ENCODE measurements at regions not wholly inside any gene's neighbourhood (a gene's known extent, or its start where the extent isn't known, plus 50 kb on each side); places are given as distances from the start of the nearest gene placed in this dataset.
"Not testable (repeated sequence)": the region's sequence is repeated elsewhere in the genome, so short reads cannot be mapped to it uniquely, and the experiment has no call there.

DNA sequence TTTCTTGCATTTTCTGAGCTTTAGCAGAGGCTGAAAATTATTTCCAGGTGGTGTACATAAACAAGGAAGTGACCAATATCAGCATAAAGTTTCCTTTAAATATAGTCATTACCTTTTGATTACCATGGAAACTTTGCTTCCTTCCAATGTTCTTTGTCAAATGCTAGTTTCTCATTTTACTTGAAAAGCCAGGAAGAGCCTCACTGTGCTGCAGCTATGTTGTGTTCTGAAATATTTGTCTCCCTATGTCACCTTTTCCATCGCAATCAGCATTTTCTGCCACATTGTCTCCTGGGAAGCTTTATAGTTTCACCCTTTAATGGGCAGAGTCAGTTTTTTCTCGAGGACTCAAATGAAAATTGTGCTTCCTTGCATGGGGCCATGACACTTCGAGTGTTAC is 496.0 kb downstream of the CDH8 start:
- H3K4me3 Mint-ChIP-seq = no peak overlapping the region
- no peak overlapping the region for H3K27ac Mint-ChIP-seq
- no peaks in the 10 kb centered on the region for H3K4me1 Mint-ChIP-seq (ENCODE audit: low read depth)
- H3K27me3 Mint-ChIP-seq (ENCODE audit: low read depth) = no peaks in the 10 kb centered on the region
- H3K9me3 Mint-ChIP-seq = peaks cover 22% of the 10 kb centered on the region
- no peaks in the 10 kb centered on the region for H3K36me3 Mint-ChIP-seq (ENCODE audit: low read depth)

DNA sequence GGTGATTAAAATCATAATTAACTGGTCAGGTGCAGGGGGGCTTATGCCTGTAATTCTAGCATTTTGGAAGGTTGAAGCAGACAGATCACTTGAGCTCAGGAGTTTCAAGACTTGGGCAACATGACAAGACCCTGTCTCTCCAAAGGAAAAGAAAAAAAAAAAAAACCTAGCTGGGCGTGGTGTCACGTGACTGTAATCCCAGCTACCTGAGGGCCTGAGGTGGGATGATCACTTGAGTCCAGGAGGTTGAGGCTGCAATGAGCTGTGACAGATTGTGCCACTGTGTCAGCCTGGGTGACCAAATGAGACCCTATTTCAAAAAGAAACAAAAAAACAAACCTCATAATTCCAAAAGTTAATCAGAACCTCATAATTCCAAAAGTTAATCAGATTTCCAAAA is 505.5 kb downstream of the CDH8 start:
- Mint-ChIP-seq H3K4me3 (no peak overlapping the region), H3K36me3 (ENCODE audit: low read depth) (no peaks in the 10 kb centered on the region), H3K27me3 (ENCODE audit: low read depth) (no peaks in the 10 kb centered on the region), H3K9me3 (peaks cover 37% of the 10 kb centered on the region), H3K4me1 (ENCODE audit: low read depth) (no peaks in the 10 kb centered on the region), H3K27ac (no peak overlapping the region)

DNA sequence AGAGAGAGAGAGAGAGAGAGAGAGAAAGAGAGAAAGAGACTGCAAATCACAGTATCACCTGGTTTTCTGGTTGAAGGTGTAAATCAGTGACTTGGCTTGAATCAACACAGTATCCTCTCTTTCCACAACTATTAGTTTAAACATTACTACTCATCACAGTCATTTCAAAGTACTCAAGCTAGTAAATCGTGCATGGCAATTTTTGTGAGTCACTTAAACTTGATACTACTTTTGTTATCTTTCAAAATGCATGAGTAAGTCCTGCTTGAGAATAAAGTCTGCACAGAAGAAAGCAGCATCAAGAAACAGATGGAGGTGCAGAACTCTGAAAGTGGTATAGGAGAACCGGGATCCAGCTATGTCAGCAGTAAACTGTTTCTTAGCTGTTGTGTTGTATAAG is 535.4 kb downstream of the CDH8 start:
- H3K36me3 Mint-ChIP-seq (ENCODE audit: low read depth) = no peaks in the 10 kb centered on the region
- H3K4me3 Mint-ChIP-seq = no peak overlapping the region
- H3K27ac Mint-ChIP-seq = no peak overlapping the region
- H3K4me1 Mint-ChIP-seq (ENCODE audit: low read depth) = no peaks in the 10 kb centered on the region
- peaks cover 13% of the 10 kb centered on the region for H3K9me3 Mint-ChIP-seq
- no peaks in the 10 kb centered on the region for H3K27me3 Mint-ChIP-seq (ENCODE audit: low read depth)

DNA sequence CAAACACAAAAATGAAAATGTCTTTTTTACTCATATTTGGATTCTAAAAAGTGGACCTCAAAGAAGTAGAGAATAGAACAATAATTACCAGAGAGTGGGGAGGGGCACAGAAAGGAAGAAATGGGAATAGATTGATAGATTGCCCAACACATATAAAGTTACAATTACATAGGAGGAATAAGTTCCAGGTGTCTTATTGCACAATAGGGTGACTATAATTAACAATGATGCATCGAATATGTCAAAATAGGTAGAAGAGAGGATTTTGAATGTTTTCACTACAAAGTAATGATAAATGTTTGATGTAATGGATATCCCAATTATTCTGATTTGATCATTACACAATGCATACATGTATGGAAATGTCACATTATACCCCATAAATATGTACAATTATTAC is 556.0 kb downstream of the CDH8 start:
- Mint-ChIP-seq H3K9me3 (peaks cover 39% of the 10 kb centered on the region), H3K27me3 (ENCODE audit: low read depth) (no peaks in the 10 kb centered on the region), H3K4me1 (ENCODE audit: low read depth) (no peaks in the 10 kb centered on the region), H3K36me3 (ENCODE audit: low read depth) (no peaks in the 10 kb centered on the region), H3K4me3 (no peak overlapping the region), H3K27ac (no peak overlapping the region)

DNA sequence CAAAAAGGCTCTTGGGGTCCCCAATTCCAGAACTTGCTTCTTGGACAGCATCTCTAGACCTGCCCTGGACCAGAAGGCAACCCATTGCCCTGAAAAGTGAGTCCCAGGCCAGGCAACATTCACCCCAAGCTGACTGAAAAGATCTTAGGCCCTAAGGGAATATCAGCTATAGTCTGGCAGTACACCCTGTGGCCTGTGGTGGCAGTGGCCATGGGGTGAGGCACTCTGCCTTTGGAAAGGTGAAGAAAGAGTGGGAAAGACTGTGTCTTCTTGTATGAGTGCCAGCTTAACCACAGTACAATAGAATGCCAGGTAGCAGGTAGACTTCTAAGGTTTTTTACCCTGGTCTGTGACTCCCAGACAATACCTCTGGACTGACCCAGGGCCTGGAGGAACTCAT is 564.5 kb downstream of the CDH8 start:
- H3K4me1 Mint-ChIP-seq (ENCODE audit: low read depth) = no peaks in the 10 kb centered on the region
- H3K9me3 Mint-ChIP-seq = peaks cover 35% of the 10 kb centered on the region
- H3K36me3 Mint-ChIP-seq (ENCODE audit: low read depth) = no peaks in the 10 kb centered on the region

DNA sequence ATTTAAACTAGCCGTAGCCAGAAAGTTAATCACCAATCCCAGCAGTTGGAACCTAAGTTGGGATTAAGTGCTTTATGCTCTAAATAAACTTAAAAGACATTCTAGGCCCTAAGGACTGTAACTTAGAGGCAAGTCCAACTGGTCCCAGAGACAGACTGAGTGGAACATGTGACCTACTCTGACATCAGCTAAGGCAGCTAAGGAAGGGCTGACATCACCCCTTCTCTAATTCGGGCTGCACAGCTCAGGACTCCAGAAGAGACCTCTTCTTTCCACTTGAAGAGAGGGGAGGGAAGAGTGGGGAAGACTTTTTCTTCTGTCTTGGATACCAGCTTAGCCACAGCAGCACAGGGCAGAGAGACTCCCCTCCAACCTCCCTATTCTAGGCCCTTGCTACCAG is 565.2 kb downstream of the CDH8 start:
- Mint-ChIP-seq H3K4me3 (no peak overlapping the region), H3K27ac (no peak overlapping the region), H3K36me3 (ENCODE audit: low read depth) (no peaks in the 10 kb centered on the region), H3K9me3 (peaks cover 39% of the 10 kb centered on the region), H3K27me3 (ENCODE audit: low read depth) (no peaks in the 10 kb centered on the region), H3K4me1 (ENCODE audit: low read depth) (no peaks in the 10 kb centered on the region)

More for the DNA sequence above, 564.5 kb downstream of the CDH8 start:
- Mint-ChIP-seq H3K27ac (no peak overlapping the region), H3K27me3 (ENCODE audit: low read depth) (no peaks in the 10 kb centered on the region), H3K4me3 (no peak overlapping the region)

DNA sequence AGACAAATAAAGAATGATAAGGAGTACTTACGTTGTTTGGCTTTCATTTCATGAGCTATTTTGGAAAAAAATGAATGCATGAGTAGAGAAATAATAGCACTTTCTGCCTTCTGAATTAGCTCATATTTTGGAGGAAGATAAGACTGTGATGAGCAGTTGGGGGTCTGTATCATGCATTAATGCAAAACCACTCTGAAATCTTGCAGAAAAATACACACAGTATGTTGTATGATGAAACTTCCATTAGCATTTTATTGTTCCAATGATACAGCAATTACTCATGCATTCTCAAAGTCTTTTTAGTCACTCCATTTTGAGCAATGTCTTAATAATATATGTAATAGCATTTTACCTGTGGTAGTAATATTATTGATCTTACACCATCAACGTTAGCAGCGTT is 571.0 kb downstream of the CDH8 start:
- Mint-ChIP-seq H3K9me3 (peaks cover 41% of the 10 kb centered on the region), H3K4me3 (no peak overlapping the region), H3K4me1 (ENCODE audit: low read depth) (no peaks in the 10 kb centered on the region), H3K36me3 (ENCODE audit: low read depth) (no peaks in the 10 kb centered on the region), H3K27ac (no peak overlapping the region), H3K27me3 (ENCODE audit: low read depth) (no peaks in the 10 kb centered on the region)

DNA sequence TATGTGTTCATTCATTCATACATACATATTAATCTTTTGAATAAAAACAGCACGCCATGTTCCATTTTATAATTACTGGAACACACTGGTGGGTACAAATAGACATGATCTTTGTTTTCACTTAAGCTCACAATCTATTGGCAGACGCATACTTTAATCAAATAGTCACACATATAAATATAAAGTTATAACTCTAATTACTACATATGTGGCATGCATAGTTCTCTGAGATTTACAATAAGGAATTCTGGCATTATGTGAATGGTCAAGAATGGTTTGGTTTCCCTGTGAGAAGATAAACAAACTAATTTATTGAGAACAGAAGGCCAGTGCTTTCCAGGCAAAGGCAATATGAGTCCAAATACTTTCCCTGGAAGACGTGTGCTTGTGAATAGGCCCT is 576.2 kb downstream of the CDH8 start:
- H3K36me3 Mint-ChIP-seq (ENCODE audit: low read depth) = no peaks in the 10 kb centered on the region
- H3K27ac Mint-ChIP-seq = no peak overlapping the region
- no peaks in the 10 kb centered on the region for H3K27me3 Mint-ChIP-seq (ENCODE audit: low read depth)
- H3K4me3 Mint-ChIP-seq = no peak overlapping the region
- H3K9me3 Mint-ChIP-seq = peaks cover 28% of the 10 kb centered on the region
- no peaks in the 10 kb centered on the region for H3K4me1 Mint-ChIP-seq (ENCODE audit: low read depth)

DNA sequence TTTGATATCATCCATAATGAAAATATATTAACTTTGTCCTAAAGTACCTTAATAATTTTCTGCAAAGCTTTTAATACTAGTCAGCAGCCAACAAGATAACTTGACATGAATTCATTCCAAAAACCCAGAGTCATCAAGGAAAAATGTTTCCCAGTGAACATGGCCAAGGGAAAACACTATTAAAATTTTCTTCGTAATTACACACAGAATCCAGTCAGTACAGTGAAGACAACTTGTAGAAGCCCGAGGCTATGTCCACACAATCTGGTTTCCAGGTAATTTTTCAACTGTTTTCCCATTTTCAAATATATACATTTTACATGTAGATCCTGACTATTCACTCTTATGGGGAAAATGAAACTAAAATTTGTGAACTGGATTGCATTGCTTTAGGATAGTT is 600.9 kb downstream of the CDH8 start:
- H3K4me1 Mint-ChIP-seq (ENCODE audit: low read depth) = no peaks in the 10 kb centered on the region
- H3K9me3 Mint-ChIP-seq = peaks cover 31% of the 10 kb centered on the region
- no peaks in the 10 kb centered on the region for H3K27me3 Mint-ChIP-seq (ENCODE audit: low read depth)
- H3K4me3 Mint-ChIP-seq = no peak overlapping the region
- no peak overlapping the region for H3K27ac Mint-ChIP-seq
- no peaks in the 10 kb centered on the region for H3K36me3 Mint-ChIP-seq (ENCODE audit: low read depth)

DNA sequence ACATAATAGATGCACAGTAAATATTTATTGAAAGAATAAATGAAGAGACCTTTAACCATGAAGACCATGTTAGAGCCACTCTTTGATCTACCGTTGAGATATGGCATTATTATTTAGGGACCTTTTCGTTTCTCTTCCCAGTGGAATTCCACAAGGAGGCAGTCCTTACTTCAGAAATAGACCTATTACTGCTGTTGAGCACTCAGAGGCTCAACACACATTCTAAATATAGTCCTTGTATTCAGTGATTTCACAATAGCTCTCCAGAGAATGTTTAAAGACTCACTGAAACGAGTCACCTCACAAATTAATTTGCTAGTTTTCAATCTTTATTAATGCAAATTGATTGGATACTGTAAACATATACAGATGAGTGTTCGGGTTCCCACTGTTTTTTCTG is 603.8 kb downstream of the CDH8 start:
- H3K4me3 Mint-ChIP-seq = no peak overlapping the region
- H3K36me3 Mint-ChIP-seq (ENCODE audit: low read depth) = no peaks in the 10 kb centered on the region
- H3K27me3 Mint-ChIP-seq (ENCODE audit: low read depth) = no peaks in the 10 kb centered on the region
- peaks cover 25% of the 10 kb centered on the region for H3K9me3 Mint-ChIP-seq
- H3K27ac Mint-ChIP-seq = no peak overlapping the region
- H3K4me1 Mint-ChIP-seq (ENCODE audit: low read depth) = no peaks in the 10 kb centered on the region

DNA sequence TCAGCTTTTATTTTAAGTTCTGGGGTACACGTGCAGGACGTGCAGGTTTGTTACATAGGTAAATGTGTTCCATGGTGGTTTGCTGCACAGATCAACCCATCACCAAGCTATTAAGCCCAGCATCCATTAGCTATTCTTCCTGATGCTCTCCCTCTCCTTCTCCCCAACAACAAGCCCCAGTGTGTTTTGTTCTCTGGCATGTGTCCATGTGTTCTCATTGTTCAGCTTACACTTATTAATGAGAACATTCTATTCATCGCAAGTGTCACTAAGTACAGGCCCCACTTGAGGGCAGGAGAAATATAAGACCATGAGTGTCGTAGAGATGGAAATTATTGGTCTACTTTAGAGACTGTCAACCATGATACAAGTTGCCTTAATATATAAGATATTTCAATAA is 615.1 kb downstream of the CDH8 start:
- Mint-ChIP-seq H3K36me3 (ENCODE audit: low read depth) (no peaks in the 10 kb centered on the region), H3K27ac (no peak overlapping the region), H3K4me3 (no peak overlapping the region), H3K9me3 (peaks cover 6% of the 10 kb centered on the region), H3K4me1 (ENCODE audit: low read depth) (no peaks in the 10 kb centered on the region), H3K27me3 (ENCODE audit: low read depth) (no peaks in the 10 kb centered on the region)

DNA sequence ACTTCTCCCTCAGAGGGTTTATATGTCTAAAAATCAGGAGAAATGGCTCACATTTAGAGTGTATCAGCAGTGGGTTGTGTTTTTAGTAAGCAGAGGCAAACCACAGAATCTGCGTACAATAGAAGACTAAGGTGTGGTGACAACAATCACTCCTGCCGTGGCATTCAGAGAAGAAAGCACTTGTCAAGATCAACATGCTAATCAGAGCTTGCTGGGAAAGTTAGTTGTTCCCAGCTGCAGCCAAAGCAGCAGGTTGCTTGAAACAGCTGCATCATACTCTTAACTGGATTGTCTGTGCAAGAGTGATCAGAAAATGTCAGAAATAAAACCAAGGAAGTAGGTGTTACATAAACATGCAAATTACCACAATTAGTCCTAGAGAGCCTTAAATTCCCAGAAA is 616.4 kb downstream of the CDH8 start:
- Mint-ChIP-seq H3K27me3 (ENCODE audit: low read depth) (no peaks in the 10 kb centered on the region), H3K4me1 (ENCODE audit: low read depth) (no peaks in the 10 kb centered on the region), H3K9me3 (peaks cover 6% of the 10 kb centered on the region), H3K27ac (no peak overlapping the region), H3K36me3 (ENCODE audit: low read depth) (no peaks in the 10 kb centered on the region), H3K4me3 (no peak overlapping the region)

DNA sequence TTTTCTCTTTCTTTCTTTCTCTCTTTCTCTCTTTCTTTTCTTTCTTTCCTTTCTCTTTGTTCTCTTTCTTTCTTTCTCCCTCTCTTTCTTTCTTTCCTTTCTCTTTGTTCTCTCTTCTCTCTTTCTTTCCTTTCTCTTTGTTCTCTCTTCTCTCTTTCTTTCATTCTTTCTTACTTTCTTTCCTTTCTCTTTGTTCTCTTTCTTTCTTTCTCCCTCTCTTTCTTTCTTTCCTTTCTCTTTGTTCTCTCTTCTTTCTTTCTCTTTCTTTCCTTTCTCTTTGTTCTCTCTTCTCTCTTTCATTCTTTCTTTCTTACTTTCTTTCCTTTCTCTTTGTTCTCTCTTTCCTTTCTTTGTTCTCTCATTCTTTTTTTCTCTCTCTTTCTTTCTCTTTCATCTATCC is 617.4 kb downstream of the CDH8 start:
- H3K4me1 Mint-ChIP-seq (ENCODE audit: low read depth); H3K4me3 Mint-ChIP-seq; H3K9me3 Mint-ChIP-seq; H3K27ac Mint-ChIP-seq; H3K36me3 Mint-ChIP-seq (ENCODE audit: low read depth); H3K27me3 Mint-ChIP-seq (ENCODE audit: low read depth): not testable (repeated sequence)

DNA sequence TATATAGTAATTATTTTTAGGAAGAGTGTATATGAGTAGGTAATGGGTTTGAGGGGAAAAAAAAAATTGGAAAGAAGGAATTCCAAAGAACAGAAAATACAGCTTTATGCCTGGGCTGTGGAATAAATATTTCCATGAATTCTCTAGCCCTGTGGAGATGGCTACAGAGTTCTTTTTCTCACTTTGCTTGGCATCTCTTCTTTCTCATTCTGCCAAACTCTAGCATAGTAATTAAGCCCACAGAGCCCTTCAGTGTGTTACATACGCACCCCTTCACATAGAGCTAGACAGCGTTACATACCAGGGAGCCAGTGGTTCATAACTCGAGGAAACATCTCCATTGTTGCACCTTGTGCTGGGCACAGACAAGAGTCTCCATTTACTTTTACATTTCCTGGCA is 621.1 kb downstream of the CDH8 start:
- H3K27ac Mint-ChIP-seq = no peak overlapping the region

DNA sequence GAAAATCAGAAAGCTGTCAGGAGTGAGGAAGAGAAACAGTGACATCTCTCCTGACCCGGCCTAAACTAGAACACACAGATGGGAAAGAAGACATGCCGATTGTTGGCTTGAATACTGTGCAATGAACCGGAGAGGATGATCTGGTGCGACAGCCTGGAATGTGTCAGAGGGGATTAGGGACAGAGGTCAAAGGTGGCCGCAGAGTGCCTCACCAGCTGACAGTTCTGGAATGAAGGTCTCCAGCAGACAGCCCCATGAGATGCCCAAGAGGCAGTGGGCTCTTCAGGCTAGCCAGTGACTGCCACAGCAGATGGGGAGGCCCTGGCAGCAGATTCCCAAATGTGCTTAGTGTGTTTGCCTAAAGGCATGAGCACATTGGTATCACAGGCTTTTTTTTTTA is 623.2 kb downstream of the CDH8 start:
- Mint-ChIP-seq H3K27me3 (ENCODE audit: low read depth) (no peaks in the 10 kb centered on the region), H3K27ac (no peak overlapping the region), H3K4me1 (ENCODE audit: low read depth) (no peaks in the 10 kb centered on the region), H3K4me3 (no peak overlapping the region), H3K36me3 (ENCODE audit: low read depth) (no peaks in the 10 kb centered on the region), H3K9me3 (peaks cover 18% of the 10 kb centered on the region)

More for the DNA sequence above, 621.1 kb downstream of the CDH8 start:
- H3K36me3 Mint-ChIP-seq (ENCODE audit: low read depth) = no peaks in the 10 kb centered on the region
- no peaks in the 10 kb centered on the region for H3K27me3 Mint-ChIP-seq (ENCODE audit: low read depth)
- H3K9me3 Mint-ChIP-seq = peaks cover 18% of the 10 kb centered on the region
- no peak overlapping the region for H3K4me3 Mint-ChIP-seq
- H3K4me1 Mint-ChIP-seq (ENCODE audit: low read depth) = no peaks in the 10 kb centered on the region

DNA sequence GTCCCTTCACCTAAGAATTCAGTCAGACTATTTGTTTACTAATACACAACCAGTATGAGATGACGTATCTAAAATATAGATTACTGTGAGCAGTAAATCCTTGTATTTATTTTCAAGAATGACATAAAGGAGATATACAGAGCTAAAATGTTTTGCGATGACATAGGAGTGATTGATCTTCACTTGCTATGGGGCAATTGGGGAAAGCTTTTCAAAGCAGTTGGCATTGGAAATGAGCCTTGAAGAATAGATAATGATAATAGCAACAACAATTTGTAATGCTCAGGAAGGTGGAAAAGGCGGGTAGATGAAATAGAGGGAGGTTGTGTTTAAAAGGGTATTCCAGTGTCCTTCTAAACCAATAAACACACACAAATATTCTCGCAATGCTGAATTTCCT is 623.7 kb downstream of the CDH8 start:
- Mint-ChIP-seq H3K27ac (no peak overlapping the region), H3K4me1 (ENCODE audit: low read depth) (no peaks in the 10 kb centered on the region), H3K36me3 (ENCODE audit: low read depth) (no peaks in the 10 kb centered on the region), H3K4me3 (no peak overlapping the region), H3K27me3 (ENCODE audit: low read depth) (no peaks in the 10 kb centered on the region), H3K9me3 (peaks cover 18% of the 10 kb centered on the region)

Measured in T-helper 1 cell treated with Interleukin-12 subunit alpha and Interleukin-12 subunit beta and Interleukin-4 antibody, amounts not matched to agents 30 μg/mL and 1 μg/mL, for 36 hours (primary cell).